ENCODE measurements at regions not wholly inside any gene's neighbourhood (a gene's known extent, or its start where the extent isn't known, plus 50 kb on each side); places are given as distances from the start of the nearest gene placed in this dataset.
"Not testable (repeated sequence)": the region's sequence is repeated elsewhere in the genome, so short reads cannot be mapped to it uniquely, and the experiment has no call there.

DNA sequence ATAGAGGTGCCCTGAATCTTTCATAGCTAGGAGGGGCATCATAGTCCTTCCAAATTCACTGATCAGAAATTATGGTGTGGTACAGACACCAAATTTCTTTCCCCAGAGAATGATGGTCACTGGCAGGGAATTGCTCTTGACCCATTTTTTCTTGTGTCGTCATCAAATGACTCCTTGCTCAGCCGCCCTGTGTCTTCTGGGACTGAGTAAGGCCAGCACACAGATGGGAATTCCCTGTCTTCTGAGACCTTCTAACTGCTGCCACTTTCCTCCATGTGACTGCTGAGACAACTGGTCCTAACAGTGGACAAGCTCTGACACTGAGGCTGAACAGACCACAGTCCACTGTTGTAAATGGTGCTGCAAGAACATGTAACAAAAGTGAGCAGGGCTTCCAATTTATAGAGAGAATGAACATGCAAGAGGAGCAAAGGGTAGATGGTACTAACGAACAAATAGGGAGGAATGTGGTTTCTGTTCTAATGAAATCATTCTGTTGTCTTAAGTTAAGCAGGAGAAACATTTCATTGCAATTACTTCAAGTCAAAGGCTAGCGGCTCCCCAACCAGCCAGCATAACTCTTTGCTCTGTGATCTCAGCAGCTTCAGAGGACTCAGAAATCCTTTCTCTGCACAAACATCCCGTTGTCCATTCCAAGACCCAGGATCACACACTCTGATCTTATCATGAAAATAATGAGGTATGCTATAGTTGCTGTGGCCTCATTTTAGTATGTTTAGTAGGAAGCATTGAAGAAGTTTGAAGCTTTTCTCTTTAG lies 235.9 kb upstream of the PRSS1 start:
- no peaks in the 10 kb centered on the region for H3K27me3 ChIP-seq
- H3K36me3 ChIP-seq = no peaks in the 10 kb centered on the region
- no peak for TF ChIP-seq CTCF (IDR thresholded peaks at IDR 0.05)
- TF ChIP-seq POLR2AphosphoS5 (IDR thresholded peaks at IDR 0.05; ENCODE audit: insufficient read depth in 1 of 2, low read depth in 1 of 2) = no peak
- TF ChIP-seq POLR2A (IDR thresholded peaks at IDR 0.05) = no peak
- no peak for DNase-seq (ENCODE audit: extremely low spot score in 2 of 2)
- H3K9me3 ChIP-seq = no peaks in the 10 kb centered on the region
- no peak overlapping the region for H3K4me3 ChIP-seq
- H3K27ac ChIP-seq = no peak overlapping the region
- H3K4me1 ChIP-seq = no peaks in the 10 kb centered on the region
- intact Hi-C loops (cut with DNase I) = no loop called here

- Histone ChIP-seq H3K27me3 (no peaks in the 10 kb centered on the region), H3K4me1 (no peaks in the 10 kb centered on the region), H3K36me3 (no peaks in the 10 kb centered on the region), H3K27ac (no peak overlapping the region), H3K4me3 (no peak overlapping the region), H3K9me3 (no peaks in the 10 kb centered on the region)
- intact Hi-C loops (cut with DNase I) = no loop called here
- DNase-seq (ENCODE audit: extremely low spot score in 2 of 2) = no peak
- no peak for TF ChIP-seq CTCF (IDR thresholded peaks at IDR 0.05)
- TF ChIP-seq POLR2AphosphoS5 (IDR thresholded peaks at IDR 0.05; ENCODE audit: insufficient read depth in 1 of 2, low read depth in 1 of 2) = no peak
- TF ChIP-seq POLR2A (IDR thresholded peaks at IDR 0.05) = no peak
These were observed 237.5 kb upstream of the PRSS1 start for GRCh38 chr7:142511801-142512200.

GRCh38 chr7:142511374-142511773 lies 237.9 kb upstream of the PRSS1 start:
- H3K27me3 ChIP-seq = no peaks in the 10 kb centered on the region
- intact Hi-C loops (cut with DNase I) = no loop called here
- no peak for TF ChIP-seq POLR2A (IDR thresholded peaks at IDR 0.05)
- TF ChIP-seq CTCF (IDR thresholded peaks at IDR 0.05) = no peak
- DNase-seq (ENCODE audit: extremely low spot score in 2 of 2) = no peak
- H3K4me1 ChIP-seq = no peaks in the 10 kb centered on the region
- no peaks in the 10 kb centered on the region for H3K36me3 ChIP-seq
- no peaks in the 10 kb centered on the region for H3K9me3 ChIP-seq
- no peak overlapping the region for H3K4me3 ChIP-seq
- no peak overlapping the region for H3K27ac ChIP-seq

- H3K4me3 ChIP-seq; H3K9me3 ChIP-seq; H3K4me1 ChIP-seq; H3K36me3 ChIP-seq; intact Hi-C loops (cut with DNase I); H3K27me3 ChIP-seq; H3K27ac ChIP-seq; DNase-seq (ENCODE audit: extremely low spot score in 2 of 2): not testable (repeated sequence)
These were observed 240.0 kb upstream of the PRSS1 start for GRCh38 chr7:142509235-142509634.

DNA sequence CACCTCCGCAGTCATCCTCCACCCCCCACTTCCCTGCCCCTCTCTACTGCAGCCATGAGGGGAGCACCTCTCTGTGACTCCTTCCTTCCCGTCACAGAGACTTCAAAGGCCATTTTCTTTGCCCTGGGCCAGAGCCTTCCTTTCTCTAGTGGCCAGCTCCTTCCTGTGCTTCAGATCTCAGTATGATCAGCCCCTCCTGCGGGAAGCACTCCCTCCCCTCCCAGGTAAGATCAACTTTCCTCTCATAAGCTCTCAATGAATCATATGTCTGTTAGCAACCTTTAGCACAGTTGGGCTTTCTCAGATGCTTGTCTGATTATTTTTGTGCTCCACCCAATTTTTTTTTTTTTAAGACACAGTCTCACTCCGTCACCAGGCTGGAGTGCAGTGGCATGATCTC lies 241.0 kb upstream of the PRSS1 start:
- H3K27ac ChIP-seq = no peak overlapping the region
- H3K9me3 ChIP-seq = no peaks in the 10 kb centered on the region
- H3K4me1 ChIP-seq = no peaks in the 10 kb centered on the region
- intact Hi-C loops (cut with DNase I) = no loop called here
- TF ChIP-seq POLR2A (IDR thresholded peaks at IDR 0.05) (no peak), CTCF (IDR thresholded peaks at IDR 0.05) (no peak), POLR2AphosphoS5 (IDR thresholded peaks at IDR 0.05; ENCODE audit: insufficient read depth in 1 of 2, low read depth in 1 of 2) (no peak)
- no peak overlapping the region for H3K4me3 ChIP-seq
- no peak for DNase-seq (ENCODE audit: extremely low spot score in 2 of 2)
- H3K36me3 ChIP-seq = no peaks in the 10 kb centered on the region
- no peaks in the 10 kb centered on the region for H3K27me3 ChIP-seq

Data from vagina (tissue), 2 donors.